IMR-90 (cell line): ENCODE measurements at regions not wholly inside any gene's neighbourhood (a gene's known extent, or its start where the extent isn't known, plus 50 kb on each side); places are given as distances from the start of the nearest gene placed in this dataset.

ENCODE experiments used
- ATAC-seq: fragments of 200-7000 bp; cut with Tn5 transposase; 2 replicates; pipeline ENCODE4 v1.9.1; 2020; ENCODE audit warnings: low read depth, mild to moderate bottlenecking, moderate library complexity
- BruUV-seq: library from RNA; stranded (reverse); fragments of 400-500 nt; replicated peaks from 2 replicates; lab custom pipeline; 2021; lab: Mats Ljungman, UMichigan
- CTCF ChIA-PET: fragments of 300-600 bp; formaldehyde crosslinking; extraction: SDS; loops from one replicate; lab custom pipeline; 2021; ENCODE audit warnings: antibody characterized with exemption; lab: Yijun Ruan, JAX
- POLR2A ChIA-PET: fragments of 300-600 bp; sonication (Branson Sonifier 250); formaldehyde crosslinking; loops from one replicate; lab custom pipeline; 2022; ENCODE audit warnings: antibody characterized with exemption; ENCODE audit not compliant: unreplicated experiment; lab: Charles Lee
- DNase-seq: peaks from one replicate; pipeline ENCODE4 v3.0.0; 2013
- H2AFZ ChIP-seq: replicated peaks from 2 replicates; pipeline ENCODE3; 2013; ENCODE audit warnings: low read length, mild to moderate bottlenecking; ENCODE audit not compliant: poor library complexity
- H2AK5ac ChIP-seq: 2 replicates; pipeline ENCODE4 v1.6.1; 2013; ENCODE audit warnings: low read depth, low read length, inconsistent platforms
- H2AK9ac ChIP-seq: replicated peaks from 2 replicates; pipeline ENCODE3; 2013; ENCODE audit warnings: mild to moderate bottlenecking, low read depth, low read length, moderate library complexity; ENCODE audit not compliant: poor library complexity
- H2BK120ac ChIP-seq: 2 replicates; pipeline ENCODE4 v1.6.1; 2013; ENCODE audit warnings: low read depth, low read length, inconsistent platforms
- H2BK15ac ChIP-seq: 3 replicates; pipeline ENCODE4 v1.6.1; 2013; ENCODE audit warnings: low read depth, low read length, inconsistent platforms
- H2BK20ac ChIP-seq: 2 replicates; pipeline ENCODE4 v1.6.1; 2013; ENCODE audit warnings: low read depth, mild to moderate bottlenecking, inconsistent platforms, low read length, moderate library complexity
- H2BK5ac ChIP-seq: 2 replicates; pipeline ENCODE4 v1.6.1; 2013; ENCODE audit warnings: mild to moderate bottlenecking, low read depth, low read length, inconsistent platforms; ENCODE audit not compliant: poor library complexity, severe bottlenecking
- H3K14ac ChIP-seq: replicated peaks from 2 replicates; pipeline ENCODE4 v1.6.1; 2013; ENCODE audit warnings: low read depth, low read length, inconsistent platforms
- H3K18ac ChIP-seq: 2 replicates; pipeline ENCODE4 v1.6.1; 2013; ENCODE audit warnings: low read depth, low read length, control low read depth
- H3K23ac ChIP-seq: 2 replicates; pipeline ENCODE4 v1.6.1; 2013; ENCODE audit warnings: low read depth, low read length, inconsistent platforms
- H3K27ac ChIP-seq: 2 replicates; pipeline ENCODE4 v1.5.1; 2013; ENCODE audit warnings: mild to moderate bottlenecking, control low read depth, low read length; ENCODE audit not compliant: insufficient read depth
- H3K27me3 ChIP-seq: 2 replicates; pipeline ENCODE4 v1.6.1; 2013; ENCODE audit warnings: low read length; ENCODE audit not compliant: control insufficient read depth, insufficient read depth
- H3K36me3 ChIP-seq: 2 replicates; pipeline ENCODE4 v1.6.1; 2013; ENCODE audit warnings: low read length, mixed read lengths; ENCODE audit not compliant: control insufficient read depth, insufficient read depth
- H3K4ac ChIP-seq: 2 replicates; pipeline ENCODE4 v1.6.1; 2013; ENCODE audit warnings: low read depth, low read length, inconsistent platforms
- H3K4me1 ChIP-seq: 2 replicates; pipeline ENCODE4 v1.6.1; 2013; ENCODE audit warnings: low read length, mixed read lengths; ENCODE audit not compliant: control insufficient read depth, insufficient read depth
- H3K4me2 ChIP-seq: 2 replicates; pipeline ENCODE4 v1.6.1; 2013; ENCODE audit warnings: low read depth, mild to moderate bottlenecking, control low read depth, low read length, moderate library complexity
- H3K4me3 ChIP-seq: 2 replicates; pipeline ENCODE4 v1.5.1; 2013; ENCODE audit warnings: low read depth, mild to moderate bottlenecking, control low read depth, low read length, moderate library complexity; ENCODE audit not compliant: insufficient read depth
- H3K56ac ChIP-seq: 2 replicates; pipeline ENCODE4 v1.6.1; 2013; ENCODE audit warnings: low read length, inconsistent platforms; ENCODE audit not compliant: insufficient read depth; ENCODE audit errors: extremely low read depth
- H3K79me1 ChIP-seq, 2 experiments: 2 replicates each; pipeline ENCODE4 v1.6.1; 2013; ENCODE audit warnings: low read length in 2 of 2, inconsistent platforms in 1 of 2, low read depth in 1 of 2
- H3K9ac ChIP-seq: 2 replicates; pipeline ENCODE4 v1.6.1; 2013; ENCODE audit warnings: low read depth, low read length, control low read depth
- H3K9me1 ChIP-seq: 2 replicates; pipeline ENCODE4 v1.6.1; 2013; ENCODE audit warnings: low read length, inconsistent platforms; ENCODE audit not compliant: insufficient read depth
- H3K9me3 ChIP-seq: 2 replicates; pipeline ENCODE4 v1.6.1; 2013; ENCODE audit warnings: low read length; ENCODE audit not compliant: control insufficient read depth, insufficient read depth
- H4K20me1 ChIP-seq: 2 replicates; pipeline ENCODE4 v1.6.1; 2013; ENCODE audit warnings: low read length, inconsistent platforms; ENCODE audit not compliant: insufficient read depth
- H4K5ac ChIP-seq: 2 replicates; pipeline ENCODE4 v1.6.1; 2013; ENCODE audit warnings: mild to moderate bottlenecking, low read depth, low read length, control low read depth
- H4K8ac ChIP-seq, 2 experiments: 2 replicates each; pipeline ENCODE4 v1.6.1; 2013; ENCODE audit warnings: low read depth in 2 of 2, low read length in 2 of 2, control low read depth in 1 of 2, inconsistent platforms in 1 of 2
- H4K91ac ChIP-seq: 2 replicates; pipeline ENCODE4 v1.6.1; 2013; ENCODE audit warnings: low read depth, low read length, inconsistent platforms; ENCODE audit not compliant: insufficient read depth
- BHLHE40 ChIP-seq: fragments of 150-350 bp; IDR thresholded peaks from 2 replicates; pipeline ENCODE4 v1.6.1; 2016; ENCODE audit warnings: mild to moderate bottlenecking, low read depth, low read length
- CHD1 ChIP-seq: IDR thresholded peaks from 2 replicates; pipeline ENCODE4 v1.6.1; 2012; ENCODE audit warnings: low read depth, low read length, improper control_type of control experiment
- FOS ChIP-seq: fragments of 150-350 bp; IDR thresholded peaks from 2 replicates; pipeline ENCODE4 v1.6.1; 2016; ENCODE audit warnings: low read depth, low read length
- MAZ ChIP-seq: IDR thresholded peaks from 2 replicates; pipeline ENCODE4 v1.6.1; 2012; ENCODE audit warnings: low read depth, mild to moderate bottlenecking, low read length, improper control_type of control experiment, moderate library complexity, borderline replicate concordance
- MXI1 ChIP-seq: IDR thresholded peaks from 2 replicates; pipeline ENCODE4 v1.6.1; 2012; ENCODE audit warnings: low read depth, mild to moderate bottlenecking, low read length, moderate library complexity, borderline replicate concordance
- POLR2A ChIP-seq: IDR thresholded peaks from 2 replicates; pipeline ENCODE4 v1.6.1; 2012; ENCODE audit warnings: mild to moderate bottlenecking, low read depth, low read length
- RFX5 ChIP-seq: IDR thresholded peaks from 2 replicates; pipeline ENCODE4 v1.8.0; 2012; ENCODE audit warnings: low read depth, mild to moderate bottlenecking, low read length, moderate library complexity
- SMC3 ChIP-seq: fragments of 150-350 bp; IDR thresholded peaks from 2 replicates; pipeline ENCODE4 v1.6.1; 2016; ENCODE audit warnings: low read depth, mild to moderate bottlenecking, antibody characterized with exemption, low read length, moderate library complexity
- WGBS, 2 experiments: methylation state at CpG; one replicate each; pipeline versions ENCODE4 v1.1.5 to v1.1.7; 2013; ENCODE audit warnings: missing lambda C conversion rate in 2 of 2; ENCODE audit not compliant: insufficient read length in 1 of 2; ENCODE audit errors: extremely low coverage in 2 of 2; 5-methylcytosine and 5-hydroxymethylcytosine counted together
- dilution Hi-C: fragments of 300-500 bp; cut with HindIII; formaldehyde crosslinking; loops from one replicate; pipeline ENCODE4 v1.14.3; 2018; ENCODE audit warnings: low sequenced_read_pairs; ENCODE audit not compliant: unreplicated experiment
- in situ Hi-C: fragments of 300-500 bp; cut with MboI; formaldehyde crosslinking; loops from 3 replicates; pipeline ENCODE4 v1.14.3; 2019; ENCODE audit warnings: low sequenced_read_pairs, inconsistent platforms, mixed read lengths
- intact Hi-C: fragments of 100-400 bp; cut with micrococcal nuclease; formaldehyde crosslinking; loops from 2 replicates; pipeline ENCODE4 v1.10.0; 2022
- TF ChIP-seq, protein P1 (sequence below): fragments of 150-350 bp; IDR thresholded peaks from 2 replicates; pipeline ENCODE4 v1.6.1; 2017; ENCODE audit warnings: mild to moderate bottlenecking, antibody characterized with exemption, low read length, low read depth

DNA sequence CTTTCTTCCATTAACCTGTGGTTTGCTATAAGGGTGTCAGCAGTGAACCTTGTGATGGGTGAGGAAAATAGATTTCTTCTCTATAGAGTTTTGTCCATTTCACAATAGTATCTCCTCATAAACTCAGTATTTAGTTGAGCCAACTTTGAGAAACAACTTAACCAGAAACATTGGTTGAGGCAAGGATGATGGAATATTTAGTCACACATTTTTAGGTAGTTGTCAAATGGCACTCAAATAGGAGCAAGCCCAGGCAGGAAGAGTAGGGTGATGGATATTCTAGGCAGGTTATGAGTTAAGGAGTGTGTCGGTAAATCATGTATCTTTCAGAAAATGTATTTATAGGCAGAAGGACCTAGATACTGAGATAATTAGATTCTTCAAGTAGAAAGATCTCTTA is 1267.6 kb downstream of the SLC16A7 start:
- Histone ChIP-seq H2AFZ (no peak overlapping the region), H2BK20ac (no peak overlapping the region), H4K5ac (no peak overlapping the region), H3K4ac (no peak overlapping the region), H2BK5ac (no peak overlapping the region), H2AK9ac (no peak overlapping the region), H3K4me3 (no peak overlapping the region), H3K9me3 (no peaks in the 10 kb centered on the region), H3K27ac (no peak overlapping the region), H2BK15ac (no peak overlapping the region), H3K79me1 (no peaks in the 10 kb centered on the region), H3K18ac (no peak overlapping the region), H3K4me2 (no peak overlapping the region), H4K8ac (no peak overlapping the region), H3K4me1 (no peaks in the 10 kb centered on the region), H3K23ac (no peak overlapping the region), H3K9me1 (no peaks in the 10 kb centered on the region), H3K14ac (no peak overlapping the region), H2BK120ac (no peak overlapping the region), H3K9ac (no peak overlapping the region), H3K56ac (no peak overlapping the region), H4K91ac (no peak overlapping the region), H3K36me3 (no peaks in the 10 kb centered on the region), H2AK5ac (no peak overlapping the region), H3K27me3 (no peaks in the 10 kb centered on the region), H4K20me1 (no peaks in the 10 kb centered on the region)
- DNase-seq: no peak
- ChIA-PET CTCF (no interaction called here), POLR2A (no interaction called here)
- no TSS peak for BruUV-seq
- intact Hi-C loops (no loop called here), in situ Hi-C loops (no loop called here), dilution Hi-C loops (no loop called here)
- no peak for ATAC-seq
- no CpG with 5 or more reads among the region's 1 CpG for WGBS, 2 experiments
- TF ChIP-seq MXI1: no peak
- TF ChIP-seq FOS: no peak
- TF ChIP-seq POLR2A: no peak
- TF ChIP-seq MAZ: no peak
- no peak for TF ChIP-seq RFX5
- TF ChIP-seq BHLHE40: no peak
- no peak for TF ChIP-seq SMC3
- TF ChIP-seq CHD1: no peak
- TF ChIP-seq, protein P1, sequence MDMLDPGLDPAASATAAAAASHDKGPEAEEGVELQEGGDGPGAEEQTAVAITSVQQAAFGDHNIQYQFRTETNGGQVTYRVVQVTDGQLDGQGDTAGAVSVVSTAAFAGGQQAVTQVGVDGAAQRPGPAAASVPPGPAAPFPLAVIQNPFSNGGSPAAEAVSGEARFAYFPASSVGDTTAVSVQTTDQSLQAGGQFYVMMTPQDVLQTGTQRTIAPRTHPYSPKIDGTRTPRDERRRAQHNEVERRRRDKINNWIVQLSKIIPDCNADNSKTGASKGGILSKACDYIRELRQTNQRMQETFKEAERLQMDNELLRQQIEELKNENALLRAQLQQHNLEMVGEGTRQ: no peak
